ENCODE measurements at regions not wholly inside any gene's neighbourhood (a gene's known extent, or its start where the extent isn't known, plus 50 kb on each side); places are given as distances from the start of the nearest gene placed in this dataset.
"Not testable (repeated sequence)": the region's sequence is repeated elsewhere in the genome, so short reads cannot be mapped to it uniquely, and the experiment has no call there.

DNA sequence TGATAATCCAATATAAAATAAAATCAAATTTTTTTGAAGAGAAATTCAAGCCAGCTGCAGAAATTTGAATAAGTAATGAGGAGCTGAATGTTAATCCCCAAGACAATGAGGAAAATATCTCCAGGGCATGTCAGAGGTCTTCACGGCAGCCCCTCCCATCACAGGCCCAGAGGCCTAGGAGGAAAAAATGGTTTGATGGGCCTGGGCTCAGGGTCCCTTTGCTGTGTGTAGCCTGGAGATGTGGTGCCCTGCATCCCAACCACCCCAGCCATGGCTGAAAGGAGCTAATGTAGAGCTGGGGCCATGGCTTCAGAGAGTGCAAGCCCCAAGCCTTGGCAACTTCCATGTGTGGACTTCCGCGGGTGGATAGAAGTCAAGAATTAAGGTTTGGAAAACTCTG is 618.3 kb downstream of the TAF11L14 start:
- 95 to 97% methylated on average over 3 of the region's 3 CpGs for WGBS, 2 donors
- Histone ChIP-seq H3K4me1 (ENCODE audit: control insufficient read depth in 2 of 2, insufficient read depth in 2 of 2, low read length in 1 of 2) (no peaks in the 10 kb centered on the region), H3K4me3 (ENCODE audit: low read depth in 1 of 2, low read length in 2 of 2) (no peak overlapping the region), H3K27ac (ENCODE audit: low read depth in 2 of 2, low read length in 1 of 2) (no peak overlapping the region), H3K36me3 (ENCODE audit: control insufficient read depth in 2 of 2, insufficient read depth in 2 of 2, low read length in 1 of 2) (no peaks in the 10 kb centered on the region), H3K27me3 (ENCODE audit: control insufficient read depth in 1 of 2, insufficient read depth in 2 of 2, low read length in 2 of 2) (no peaks in the 10 kb centered on the region), H3K9me3 (ENCODE audit: control insufficient read depth in 2 of 2, insufficient read depth in 1 of 2, low read depth in 1 of 2, low read length in 1 of 2) (peaks cover 0 to 2% of the 10 kb centered on the region in 2 donors)

DNA sequence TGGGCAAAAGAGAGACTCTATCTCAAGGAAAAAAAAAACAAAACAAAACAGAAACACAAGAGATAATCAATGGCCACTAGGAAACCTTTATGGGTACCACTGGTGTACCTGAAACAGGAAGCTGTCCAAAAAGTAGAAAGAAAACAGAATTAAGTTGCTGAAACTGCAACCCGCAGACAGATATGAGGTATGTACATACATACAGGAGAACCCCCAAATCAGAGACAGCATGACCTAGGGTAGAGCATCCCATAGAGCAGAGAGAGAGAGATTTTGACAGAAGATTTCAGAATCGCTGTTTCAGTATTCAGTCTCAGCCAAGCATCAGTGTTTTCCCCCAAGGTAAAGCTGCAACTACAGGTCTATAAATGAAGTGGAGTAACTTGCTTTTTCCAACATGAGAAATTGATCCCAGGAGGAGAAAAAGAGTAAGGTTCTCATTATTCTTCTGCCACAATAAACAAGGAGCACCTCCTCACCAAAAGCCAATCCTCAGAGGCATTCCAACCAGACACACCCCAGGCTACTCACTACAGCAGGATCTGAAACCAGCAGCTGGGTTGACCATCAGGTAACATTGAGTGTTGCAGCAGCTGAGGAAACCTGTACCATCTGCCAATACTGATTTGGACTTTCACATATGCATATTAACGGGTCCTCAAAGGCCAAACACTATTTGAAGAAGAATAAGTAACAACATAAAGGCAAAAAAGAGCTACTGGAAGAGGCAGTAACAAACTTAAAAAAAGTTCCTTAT is 630.0 kb downstream of the TAF11L14 start:
- Histone ChIP-seq H3K27ac (ENCODE audit: low read depth in 2 of 2, low read length in 1 of 2) (no peak overlapping the region), H3K4me1 (ENCODE audit: control insufficient read depth in 2 of 2, insufficient read depth in 2 of 2, low read length in 1 of 2) (no peaks in the 10 kb centered on the region), H3K27me3 (ENCODE audit: control insufficient read depth in 1 of 2, insufficient read depth in 2 of 2, low read length in 2 of 2) (no peaks in the 10 kb centered on the region), H3K9me3 (ENCODE audit: control insufficient read depth in 2 of 2, insufficient read depth in 1 of 2, low read depth in 1 of 2, low read length in 1 of 2) (no peaks in the 10 kb centered on the region), H3K4me3 (ENCODE audit: low read depth in 1 of 2, low read length in 2 of 2) (no peak overlapping the region), H3K36me3 (ENCODE audit: control insufficient read depth in 2 of 2, insufficient read depth in 2 of 2, low read length in 1 of 2) (no peaks in the 10 kb centered on the region)
- WGBS, 2 donors, result 89% methylated on average over 3 of the region's 3 CpGs

DNA sequence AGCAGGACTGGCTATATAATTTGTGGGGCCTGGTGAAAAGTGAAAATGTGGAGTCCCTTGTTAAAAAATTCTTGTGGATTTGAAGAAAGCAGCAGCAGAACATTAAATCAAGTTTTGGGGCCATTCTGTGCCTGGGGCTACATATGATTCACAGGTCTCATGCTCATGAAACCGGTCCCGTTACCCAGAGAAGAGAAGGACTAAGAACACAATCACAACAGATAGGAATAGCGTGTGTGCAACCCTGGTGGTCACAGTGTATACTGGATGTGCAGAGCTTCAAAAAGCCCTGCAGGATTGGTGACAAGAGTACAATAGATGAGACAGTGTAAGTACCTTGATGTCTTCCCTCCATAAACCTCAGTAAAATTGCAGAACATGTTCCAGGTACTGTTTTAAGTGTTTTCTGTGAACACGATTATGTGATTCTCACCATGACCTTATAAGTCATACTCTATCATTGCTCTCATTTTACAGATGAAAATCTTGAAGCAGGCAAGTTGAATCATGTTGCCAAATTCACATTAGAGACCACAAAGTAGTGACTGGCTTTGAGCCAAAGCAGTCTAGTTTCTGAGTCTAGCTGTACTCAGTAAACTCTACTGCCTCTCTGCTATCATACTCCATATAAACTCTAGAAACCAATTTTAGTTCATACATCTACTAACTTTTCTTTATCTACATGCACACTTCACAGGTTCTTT is 636.5 kb downstream of the TAF11L14 start:
- H3K27ac ChIP-seq (ENCODE audit: low read depth in 2 of 2, low read length in 1 of 2), result no peak overlapping the region
- 57 to 71% methylated on average over 4 of the region's 4 CpGs for WGBS, 2 donors
- H3K4me3 ChIP-seq (ENCODE audit: low read depth in 1 of 2, low read length in 2 of 2), result no peak overlapping the region
- H3K36me3 ChIP-seq (ENCODE audit: control insufficient read depth in 2 of 2, insufficient read depth in 2 of 2, low read length in 1 of 2), result no peaks in the 10 kb centered on the region
- H3K4me1 ChIP-seq (ENCODE audit: control insufficient read depth in 2 of 2, insufficient read depth in 2 of 2, low read length in 1 of 2), result no peaks in the 10 kb centered on the region
- H3K9me3 ChIP-seq (ENCODE audit: control insufficient read depth in 2 of 2, insufficient read depth in 1 of 2, low read depth in 1 of 2, low read length in 1 of 2), result no peaks in the 10 kb centered on the region
- no peaks in the 10 kb centered on the region for H3K27me3 ChIP-seq (ENCODE audit: control insufficient read depth in 1 of 2, insufficient read depth in 2 of 2, low read length in 2 of 2)

DNA sequence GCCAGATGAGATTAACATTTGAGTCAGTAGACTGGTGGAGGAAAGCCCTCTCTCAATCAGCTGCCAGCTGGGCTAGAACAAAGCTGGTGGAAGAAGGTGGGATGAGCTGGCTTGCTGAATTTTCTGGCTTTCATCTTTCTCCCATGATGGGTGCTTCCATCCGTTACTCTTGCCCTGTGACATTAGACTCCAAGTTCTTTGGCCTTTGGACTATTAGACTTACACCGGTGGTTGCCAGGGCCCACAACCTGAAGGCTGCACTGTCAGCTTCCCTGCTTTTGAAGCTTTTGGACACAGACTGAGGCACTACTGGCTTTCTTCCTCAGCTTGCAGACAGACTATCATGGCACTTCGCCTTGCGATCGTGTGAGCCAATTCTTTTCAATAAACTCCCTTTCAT is 642.7 kb downstream of the TAF11L14 start:
- H3K4me3 ChIP-seq (ENCODE audit: low read depth in 1 of 2, low read length in 2 of 2), result no peak overlapping the region
- no peaks in the 10 kb centered on the region for H3K36me3 ChIP-seq (ENCODE audit: control insufficient read depth in 2 of 2, insufficient read depth in 2 of 2, low read length in 1 of 2)
- WGBS, 2 donors, result 88 to 90% methylated on average over 5 of the region's 5 CpGs
- H3K4me1 ChIP-seq (ENCODE audit: control insufficient read depth in 2 of 2, insufficient read depth in 2 of 2, low read length in 1 of 2), result no peaks in the 10 kb centered on the region
- H3K27me3 ChIP-seq (ENCODE audit: control insufficient read depth in 1 of 2, insufficient read depth in 2 of 2, low read length in 2 of 2), result no peaks in the 10 kb centered on the region
- no peak overlapping the region for H3K27ac ChIP-seq (ENCODE audit: low read depth in 2 of 2, low read length in 1 of 2)
- no peaks in the 10 kb centered on the region for H3K9me3 ChIP-seq (ENCODE audit: control insufficient read depth in 2 of 2, insufficient read depth in 1 of 2, low read depth in 1 of 2, low read length in 1 of 2)

DNA sequence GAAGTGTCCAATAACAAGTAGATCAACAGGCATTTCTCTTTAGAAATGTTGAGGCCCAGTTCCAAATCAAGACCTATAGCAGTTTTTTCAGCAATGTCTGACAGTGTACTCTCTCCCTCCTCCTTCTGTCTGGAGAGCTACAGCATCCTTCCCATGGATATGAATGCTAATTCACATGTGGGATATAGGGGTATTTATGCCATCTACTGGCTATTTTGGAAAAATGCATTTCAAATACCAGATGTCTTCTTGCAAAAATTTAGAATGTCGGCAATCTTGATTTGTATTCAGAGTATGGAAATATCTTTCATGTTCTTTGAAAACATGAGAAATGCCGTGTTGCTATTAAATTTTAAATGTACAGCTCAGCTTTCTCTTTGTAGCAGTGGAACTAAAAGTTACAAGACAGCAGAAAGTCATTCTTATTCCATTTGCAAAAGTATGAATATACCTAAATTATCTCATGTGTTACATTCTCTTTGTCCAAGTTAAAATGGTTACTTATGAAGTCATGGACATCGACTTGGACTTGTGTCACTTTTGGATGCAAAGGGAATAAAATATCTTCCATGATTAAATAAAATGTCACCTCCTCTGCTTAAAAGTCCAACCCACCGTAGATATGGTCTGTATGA is 647.8 kb downstream of the TAF11L14 start:
- no peaks in the 10 kb centered on the region for H3K27me3 ChIP-seq (ENCODE audit: control insufficient read depth in 1 of 2, insufficient read depth in 2 of 2, low read length in 2 of 2)
- H3K4me3 ChIP-seq (ENCODE audit: low read depth in 1 of 2, low read length in 2 of 2), result no peak overlapping the region
- no peaks in the 10 kb centered on the region for H3K4me1 ChIP-seq (ENCODE audit: control insufficient read depth in 2 of 2, insufficient read depth in 2 of 2, low read length in 1 of 2)
- H3K36me3 ChIP-seq (ENCODE audit: control insufficient read depth in 2 of 2, insufficient read depth in 2 of 2, low read length in 1 of 2), result no peaks in the 10 kb centered on the region
- H3K9me3 ChIP-seq (ENCODE audit: control insufficient read depth in 2 of 2, insufficient read depth in 1 of 2, low read depth in 1 of 2, low read length in 1 of 2), result no peaks in the 10 kb centered on the region
- 42 to 45% methylated on average over 4 of the region's 4 CpGs for WGBS, 2 donors
- no peak overlapping the region for H3K27ac ChIP-seq (ENCODE audit: low read depth in 2 of 2, low read length in 1 of 2)

DNA sequence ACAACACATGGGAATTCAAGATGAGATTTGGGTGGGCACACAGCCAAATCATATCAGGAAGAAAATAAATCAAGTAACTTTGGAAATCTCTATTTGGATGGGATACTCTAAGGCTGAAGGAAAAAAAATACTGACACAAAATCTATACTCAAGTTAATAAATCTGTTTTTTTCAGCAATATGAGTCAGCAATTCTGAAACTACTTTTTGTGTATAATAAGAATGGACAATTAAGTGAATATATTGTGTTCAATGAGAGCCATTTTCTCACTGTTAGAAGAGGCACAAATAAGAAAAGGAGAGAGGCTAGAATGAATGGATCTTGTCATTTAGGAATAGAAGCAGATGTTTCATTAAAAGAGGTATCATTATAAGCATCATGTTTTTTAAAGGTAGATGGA is 651.0 kb downstream of the TAF11L14 start:
- Histone ChIP-seq H3K4me3 (ENCODE audit: low read depth in 1 of 2, low read length in 2 of 2) (no peak overlapping the region), H3K4me1 (ENCODE audit: control insufficient read depth in 2 of 2, insufficient read depth in 2 of 2, low read length in 1 of 2) (no peaks in the 10 kb centered on the region), H3K9me3 (ENCODE audit: control insufficient read depth in 2 of 2, insufficient read depth in 1 of 2, low read depth in 1 of 2, low read length in 1 of 2) (no peaks in the 10 kb centered on the region), H3K27ac (ENCODE audit: low read depth in 2 of 2, low read length in 1 of 2) (no peak overlapping the region), H3K36me3 (ENCODE audit: control insufficient read depth in 2 of 2, insufficient read depth in 2 of 2, low read length in 1 of 2) (no peaks in the 10 kb centered on the region), H3K27me3 (ENCODE audit: control insufficient read depth in 1 of 2, insufficient read depth in 2 of 2, low read length in 2 of 2) (no peaks in the 10 kb centered on the region)

DNA sequence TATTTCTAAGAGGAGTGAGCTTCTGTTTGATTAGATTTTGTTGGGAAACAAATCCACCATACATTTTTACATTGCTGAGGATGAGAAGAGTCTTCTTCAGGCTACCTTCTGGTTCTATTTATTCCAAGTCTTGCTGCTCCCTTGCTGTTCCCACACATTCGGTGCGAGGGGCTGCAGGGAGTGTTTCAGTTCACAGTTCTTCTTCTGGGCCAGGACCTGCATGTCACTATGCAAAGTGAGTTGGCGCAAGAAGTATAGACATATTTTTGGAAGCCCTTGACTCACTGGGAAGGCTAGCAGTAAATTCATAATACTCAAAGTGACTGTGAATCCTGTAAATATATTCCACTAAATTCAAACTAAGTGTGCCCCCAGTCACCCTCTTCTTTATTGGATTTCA is 657.9 kb downstream of the TAF11L14 start:
- H3K27me3 ChIP-seq (ENCODE audit: control insufficient read depth in 1 of 2, insufficient read depth in 2 of 2, low read length in 2 of 2), result no peaks in the 10 kb centered on the region
- no peak overlapping the region for H3K4me3 ChIP-seq (ENCODE audit: low read depth in 1 of 2, low read length in 2 of 2)
- H3K9me3 ChIP-seq (ENCODE audit: control insufficient read depth in 2 of 2, insufficient read depth in 1 of 2, low read depth in 1 of 2, low read length in 1 of 2), result no peaks in the 10 kb centered on the region
- no peaks in the 10 kb centered on the region for H3K36me3 ChIP-seq (ENCODE audit: control insufficient read depth in 2 of 2, insufficient read depth in 2 of 2, low read length in 1 of 2)
- no peak overlapping the region for H3K27ac ChIP-seq (ENCODE audit: low read depth in 2 of 2, low read length in 1 of 2)
- H3K4me1 ChIP-seq (ENCODE audit: control insufficient read depth in 2 of 2, insufficient read depth in 2 of 2, low read length in 1 of 2), result no peaks in the 10 kb centered on the region
- WGBS, 2 donors, result 88 to 95% methylated on average over 3 of the region's 3 CpGs

DNA sequence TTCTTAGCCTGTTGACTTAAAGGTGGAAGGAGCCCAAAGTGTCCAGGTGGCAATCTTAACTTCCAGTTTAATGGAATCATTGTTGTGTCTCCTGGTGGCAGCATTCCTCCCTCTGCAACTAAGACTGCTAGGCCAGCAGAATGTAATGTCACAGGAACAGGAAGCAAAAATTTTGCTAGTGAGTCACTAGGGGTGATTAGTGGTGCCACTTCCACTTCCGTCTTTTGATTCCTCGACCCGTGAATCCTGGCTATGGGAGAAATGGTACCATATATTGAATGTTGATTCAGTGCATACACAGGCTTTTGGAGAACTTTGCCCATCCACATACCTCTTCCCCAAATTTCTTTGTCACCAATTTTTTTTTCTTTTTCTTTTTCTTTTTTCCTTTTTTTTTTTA is 661.4 kb downstream of the TAF11L14 start:
- not testable (repeated sequence) for H3K27ac ChIP-seq (ENCODE audit: low read depth in 2 of 2, low read length in 1 of 2); H3K4me3 ChIP-seq (ENCODE audit: low read depth in 1 of 2, low read length in 2 of 2); H3K4me1 ChIP-seq (ENCODE audit: control insufficient read depth in 2 of 2, insufficient read depth in 2 of 2, low read length in 1 of 2); H3K27me3 ChIP-seq (ENCODE audit: control insufficient read depth in 1 of 2, insufficient read depth in 2 of 2, low read length in 2 of 2); H3K36me3 ChIP-seq (ENCODE audit: control insufficient read depth in 2 of 2, insufficient read depth in 2 of 2, low read length in 1 of 2); H3K9me3 ChIP-seq (ENCODE audit: control insufficient read depth in 2 of 2, insufficient read depth in 1 of 2, low read depth in 1 of 2, low read length in 1 of 2)
- WGBS, 2 donors, result 81 to 94% methylated on average over 3 of the region's 3 CpGs

DNA sequence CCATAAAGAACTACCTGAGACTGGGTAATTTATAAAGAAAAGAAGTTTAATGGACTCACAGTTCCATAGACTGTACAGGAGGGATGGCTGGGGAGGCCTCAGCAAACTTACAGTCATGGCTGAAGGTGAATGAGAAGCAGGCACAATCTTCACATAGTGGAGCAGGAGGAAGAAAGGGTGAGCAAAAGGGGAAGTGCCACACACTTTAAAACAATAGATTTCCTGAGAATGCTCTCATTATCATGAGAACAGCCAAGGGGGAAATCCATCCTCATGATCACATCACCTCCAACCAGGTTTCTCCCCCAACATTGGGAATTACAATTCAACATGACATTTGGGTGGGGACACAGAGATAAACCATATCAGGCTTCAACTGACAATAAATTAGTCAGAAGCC is 664.9 kb downstream of the TAF11L14 start:
- Histone ChIP-seq H3K27ac (ENCODE audit: low read depth in 2 of 2, low read length in 1 of 2) (no peak overlapping the region), H3K4me1 (ENCODE audit: control insufficient read depth in 2 of 2, insufficient read depth in 2 of 2, low read length in 1 of 2) (no peaks in the 10 kb centered on the region), H3K36me3 (ENCODE audit: control insufficient read depth in 2 of 2, insufficient read depth in 2 of 2, low read length in 1 of 2) (no peaks in the 10 kb centered on the region), H3K9me3 (ENCODE audit: control insufficient read depth in 2 of 2, insufficient read depth in 1 of 2, low read depth in 1 of 2, low read length in 1 of 2) (no peaks in the 10 kb centered on the region), H3K27me3 (ENCODE audit: control insufficient read depth in 1 of 2, insufficient read depth in 2 of 2, low read length in 2 of 2) (no peaks in the 10 kb centered on the region), H3K4me3 (ENCODE audit: low read depth in 1 of 2, low read length in 2 of 2) (no peak overlapping the region)

Measured in esophagus (tissue), 2 donors.